HTR-8/SVneo (cell line): ENCODE measurements at regions not wholly inside any gene's neighbourhood (a gene's known extent, or its start where the extent isn't known, plus 50 kb on each side); places are given as distances from the start of the nearest gene placed in this dataset.

ENCODE experiments used
- DNase-seq: peaks from one replicate; pipeline ENCODE4 v3.0.0; 2011; ENCODE audit warnings: low spot score, mixed read lengths; ENCODE audit not compliant: insufficient read length
- FAIRE-seq: peaks from 2 replicates; lab custom pipeline; 2011; peaks lifted over from hg19 to GRCh38; lab: Jason Lieb, UNC

DNA sequence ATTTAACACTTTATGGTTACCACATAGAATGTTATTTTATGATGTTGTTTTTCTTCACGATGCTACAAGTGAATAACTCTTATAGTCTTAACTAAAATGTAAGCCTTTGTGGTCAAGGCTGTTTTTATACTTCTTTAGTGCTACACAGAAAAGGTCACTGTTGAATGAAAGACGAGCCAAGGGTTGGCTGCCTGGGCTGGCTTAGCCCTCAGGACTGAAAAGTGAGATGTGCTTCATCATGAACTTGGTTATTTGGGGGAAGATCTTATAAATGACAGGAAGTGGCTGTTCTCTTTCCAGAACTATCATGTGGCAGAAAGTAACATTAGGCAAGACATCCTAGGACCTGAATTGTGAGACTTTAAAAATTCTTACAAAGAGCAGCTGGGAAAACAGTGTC lies 404.0 kb downstream of the BTBD3 start:
- FAIRE-seq = no peak

GRCh38 chr20:12327205-12327604 lies 409.5 kb downstream of the BTBD3 start:
- no peak for DNase-seq
- no peak for FAIRE-seq

More for the DNA sequence above, 404.0 kb downstream of the BTBD3 start:
- no peak for DNase-seq

- DNase-seq (no peak), FAIRE-seq (no peak)
These were observed 413.5 kb downstream of the BTBD3 start for GRCh38 chr20:12331236-12331635.

GRCh38 chr20:12337601-12338000 lies 419.9 kb downstream of the BTBD3 start:
- no peak for FAIRE-seq

GRCh38 chr20:12345978-12346377 lies 428.3 kb downstream of the BTBD3 start:
- no peak for FAIRE-seq
- DNase-seq = no peak

More at GRCh38 chr20:12337601-12338000, 419.9 kb downstream of the BTBD3 start:
- no peak for DNase-seq

- DNase-seq (no peak), FAIRE-seq (no peak)
These were observed 436.1 kb downstream of the BTBD3 start for GRCh38 chr20:12353842-12354241.

DNA sequence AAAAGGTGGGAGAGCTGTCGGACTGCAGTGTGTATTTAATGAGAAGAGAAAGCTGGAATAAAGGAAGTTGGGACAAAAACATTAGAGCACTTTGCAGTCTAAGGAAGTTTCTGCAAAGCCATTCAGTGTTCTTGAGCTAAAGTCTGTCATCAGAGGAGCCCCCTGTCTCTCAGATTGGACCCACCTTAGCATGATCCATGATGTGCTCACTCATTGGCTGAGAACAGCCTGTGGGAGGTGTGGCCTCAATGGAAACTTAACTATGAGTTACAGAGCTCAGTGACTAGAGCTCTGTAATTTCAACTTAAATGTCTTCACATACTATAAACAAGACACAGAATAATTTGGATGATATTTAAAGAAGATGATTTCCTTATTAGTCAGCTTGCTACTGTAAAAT lies 437.0 kb downstream of the BTBD3 start:
- no peak for FAIRE-seq
- no peak for DNase-seq

GRCh38 chr20:12355185-12355584 lies 437.5 kb downstream of the BTBD3 start:
- FAIRE-seq (no peak), DNase-seq (no peak)

GRCh38 chr20:12358006-12358654 lies 440.4 kb downstream of the BTBD3 start:
- DNase-seq (no peak), FAIRE-seq (no peak)

DNA sequence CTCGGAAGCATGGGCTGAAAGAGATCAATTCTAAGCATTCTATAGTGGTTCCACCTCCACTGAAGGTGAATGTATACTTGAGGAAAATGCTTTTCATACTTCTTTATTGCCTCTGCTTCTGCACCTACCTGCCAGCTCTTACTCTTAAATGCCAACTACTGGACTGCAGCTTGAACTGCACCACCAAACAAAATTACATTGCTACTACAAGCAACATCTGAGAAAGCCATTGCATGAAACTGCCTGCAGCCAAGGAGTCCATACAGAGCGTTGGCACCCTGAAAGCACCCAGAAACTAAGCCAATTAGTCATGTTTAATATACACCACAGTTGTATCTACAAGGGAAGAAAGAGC lies 440.9 kb downstream of the BTBD3 start:
- FAIRE-seq (no peak), DNase-seq (no peak)

DNA sequence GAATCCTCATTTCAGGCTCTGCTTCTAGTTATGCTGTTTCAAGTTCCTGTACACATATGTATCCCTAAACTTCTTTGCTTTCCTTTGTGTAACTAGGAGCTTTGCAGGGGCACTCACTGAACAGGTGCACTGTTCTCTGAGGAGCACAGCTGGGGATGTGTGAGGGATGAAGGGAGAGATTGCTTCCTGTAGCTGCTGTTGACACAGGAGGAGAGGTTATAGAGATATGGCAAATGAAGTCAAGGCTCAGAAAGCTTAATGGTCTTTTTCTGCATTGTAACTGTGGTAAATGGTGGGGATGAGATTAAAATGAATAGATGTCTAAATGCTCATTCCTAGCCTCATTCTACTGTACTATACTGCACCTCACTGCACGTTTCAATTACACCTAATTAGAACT lies 454.3 kb downstream of the BTBD3 start:
- no peak for FAIRE-seq
- no peak for DNase-seq

DNA sequence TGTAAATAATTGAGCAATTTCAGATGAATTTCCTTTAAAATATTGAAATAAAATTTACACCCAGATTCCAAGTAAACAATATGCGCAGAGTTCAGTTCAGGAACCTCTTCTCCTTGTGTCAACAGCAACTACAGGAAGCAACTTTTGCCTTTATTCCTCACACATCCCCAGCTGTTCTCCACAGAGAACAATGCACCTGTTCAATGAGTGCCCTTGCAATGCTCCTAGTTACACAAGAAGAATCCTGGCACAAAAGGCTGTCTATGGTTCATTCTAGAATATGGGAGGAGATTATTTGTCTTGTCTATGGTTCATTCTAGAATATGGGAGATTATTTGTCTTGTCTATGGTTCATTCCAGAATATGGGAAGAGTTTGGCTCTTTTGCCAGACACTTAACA lies 454.9 kb downstream of the BTBD3 start:
- DNase-seq (no peak), FAIRE-seq (no peak)

GRCh38 chr20:12375967-12376366 lies 458.3 kb downstream of the BTBD3 start:
- FAIRE-seq (no peak), DNase-seq (no peak)

GRCh38 chr20:12383821-12384220 lies 466.1 kb downstream of the BTBD3 start:
- FAIRE-seq = no peak
- DNase-seq = no peak

DNA sequence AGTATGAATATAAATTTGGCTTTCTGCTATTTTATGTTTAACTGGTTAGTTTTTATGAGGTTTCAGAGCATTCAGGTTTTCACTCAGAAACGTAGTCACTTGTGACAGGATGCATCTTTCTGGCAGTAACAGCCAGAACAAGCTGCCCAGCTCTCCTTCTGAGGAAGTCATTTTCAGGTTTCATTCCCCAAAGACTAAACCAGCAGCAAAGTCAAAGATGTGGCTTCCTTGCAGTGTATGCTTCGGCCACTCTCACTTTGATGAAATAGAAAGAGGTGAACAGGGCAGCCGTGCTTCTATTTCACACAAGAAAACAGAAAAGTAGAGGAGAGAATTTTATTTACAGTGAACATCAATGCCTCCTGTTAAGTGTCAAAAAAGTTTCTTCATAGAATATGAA lies 469.1 kb downstream of the BTBD3 start:
- FAIRE-seq (no peak), DNase-seq (no peak)

DNA sequence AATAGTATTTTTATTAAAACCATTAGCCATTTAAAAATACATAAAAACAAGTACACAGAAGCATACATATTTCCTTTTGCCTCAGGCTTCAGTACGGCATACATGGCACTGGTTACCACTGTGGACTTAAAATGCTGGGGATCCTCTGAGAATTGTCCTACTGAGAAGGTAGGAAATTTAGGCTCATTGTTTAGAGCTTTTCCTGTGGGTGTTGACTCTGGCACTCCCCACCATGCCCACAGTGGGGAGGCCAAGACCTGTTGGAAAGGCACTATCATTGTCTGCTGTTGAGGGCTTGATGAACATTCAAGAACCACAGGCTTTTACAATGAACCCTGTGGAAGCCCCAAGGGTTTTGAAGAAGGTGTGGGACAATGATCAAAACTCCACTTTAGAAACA lies 473.4 kb downstream of the BTBD3 start:
- DNase-seq (no peak), FAIRE-seq (no peak)

DNA sequence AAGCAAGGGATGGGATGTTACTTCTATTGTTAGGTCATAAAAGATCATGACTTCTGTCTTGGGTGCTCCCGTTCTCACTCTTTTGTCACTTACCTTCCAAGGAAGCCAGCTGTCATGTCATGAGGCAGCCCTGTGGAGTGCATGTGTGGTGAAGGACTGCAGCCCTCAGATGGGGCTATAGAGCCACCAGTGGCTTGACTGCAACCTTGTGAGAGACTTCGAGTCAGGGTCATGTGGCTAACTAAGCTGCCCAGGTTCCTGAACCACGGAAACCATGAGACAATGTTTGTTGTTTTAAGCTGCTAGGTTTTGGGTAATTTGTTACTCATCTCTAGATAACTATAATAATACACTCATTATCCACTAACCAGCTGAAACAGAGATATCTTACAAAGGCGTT lies 477.1 kb downstream of the BTBD3 start:
- DNase-seq (no peak), FAIRE-seq (no peak)

DNA sequence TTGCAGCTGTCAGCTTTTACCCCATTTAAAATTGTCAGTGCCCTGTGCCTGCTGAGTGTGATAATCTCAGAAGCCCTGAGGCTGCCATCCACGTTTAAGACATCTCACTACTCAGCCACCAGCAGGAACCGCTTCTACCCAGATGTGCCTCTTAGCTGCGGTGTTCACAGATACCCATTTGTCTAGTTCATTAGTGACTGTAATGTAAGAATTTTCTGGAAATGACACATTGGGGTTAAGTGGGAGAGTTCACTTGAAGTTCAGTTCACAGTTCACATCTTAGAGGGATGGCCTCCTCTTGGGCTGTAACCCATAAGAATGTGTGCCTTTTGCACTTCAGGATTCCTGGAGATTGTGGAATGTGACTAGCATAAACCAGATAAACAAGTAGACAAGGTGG lies 477.7 kb downstream of the BTBD3 start:
- FAIRE-seq = no peak

GRCh38 chr20:12395760-12396159 lies 478.1 kb downstream of the BTBD3 start:
- no peak for DNase-seq
- FAIRE-seq = no peak

More for the DNA sequence above, 477.7 kb downstream of the BTBD3 start:
- DNase-seq = no peak

GRCh38 chr20:12399110-12399836 lies 481.6 kb downstream of the BTBD3 start:
- FAIRE-seq = no peak
- no peak for DNase-seq

GRCh38 chr20:12404941-12405340 lies 487.2 kb downstream of the BTBD3 start:
- no peak for FAIRE-seq
- no peak for DNase-seq

DNA sequence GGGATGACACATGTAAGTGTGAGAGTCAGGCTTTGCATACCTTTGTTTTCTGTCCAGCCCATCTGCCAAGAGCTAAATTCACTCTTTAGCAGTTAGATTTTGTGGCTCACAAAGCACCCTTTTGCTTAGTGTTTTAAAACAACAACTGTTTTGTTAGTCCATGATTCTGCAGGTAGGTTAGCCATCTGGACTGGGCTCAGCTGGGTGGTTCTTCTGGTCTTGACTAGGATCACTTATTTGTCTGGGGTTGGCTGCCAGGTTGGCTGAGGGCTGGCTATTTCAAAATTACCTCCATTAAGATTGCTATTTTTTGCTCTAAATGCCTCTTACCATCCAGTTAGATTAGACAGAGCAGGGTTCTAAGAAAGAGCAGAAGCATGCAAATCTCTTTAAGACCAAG lies 489.3 kb downstream of the BTBD3 start:
- DNase-seq (no peak), FAIRE-seq (no peak)
